DMS153 treated with DMSO at 0.1 percent for 48 hours (cell line): ENCODE measurements at regions not wholly inside any gene's neighbourhood (a gene's known extent, or its start where the extent isn't known, plus 50 kb on each side); places are given as distances from the start of the nearest gene placed in this dataset.
"Not testable (repeated sequence)": the region's sequence is repeated elsewhere in the genome, so short reads cannot be mapped to it uniquely, and the experiment has no call there.

ENCODE experiments used
- DNase-seq: peaks from one replicate; lab custom pipeline; 2025; ENCODE audit not compliant: unreplicated experiment; lab: John Stamatoyannopoulos, UW

DNA sequence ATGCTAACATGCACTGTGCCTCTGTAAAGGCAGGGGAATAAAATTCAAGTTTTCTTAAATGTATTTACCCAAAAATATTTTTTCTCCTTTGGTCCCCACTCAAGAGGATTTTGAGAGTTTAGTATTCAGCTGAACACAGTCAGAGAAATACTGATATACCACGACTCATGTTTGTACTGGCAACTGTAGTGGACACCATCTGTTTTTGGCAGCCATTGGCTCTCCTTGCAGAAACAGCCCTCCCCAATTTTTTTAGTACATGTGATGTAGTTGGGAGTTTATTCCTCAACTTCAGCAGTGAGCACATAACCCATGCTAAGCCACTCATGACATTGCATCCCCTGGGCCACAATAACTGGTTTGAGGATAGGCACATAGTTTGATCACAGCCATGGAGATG, 154.8 kb upstream of the POU3F1 start:
- no peak for DNase-seq

DNA sequence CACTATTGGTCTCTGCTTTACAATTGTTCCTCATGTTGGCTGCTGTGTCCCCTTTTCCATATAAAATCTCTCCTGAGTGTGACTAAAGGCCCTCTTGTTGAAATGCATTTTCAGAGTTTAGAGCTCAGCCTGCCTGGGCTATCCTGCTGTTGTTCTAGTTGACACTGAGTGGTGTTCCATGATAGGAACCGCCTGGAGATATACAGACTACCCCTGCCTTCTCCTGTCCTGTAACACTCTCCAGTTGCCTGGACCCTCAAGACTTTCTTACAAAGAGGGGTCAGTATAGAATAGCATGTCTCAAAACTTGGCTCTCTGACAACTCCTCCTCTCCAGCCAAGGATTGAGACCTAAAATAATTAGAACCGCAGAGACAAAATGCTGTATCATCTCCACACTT, 152.0 kb upstream of the POU3F1 start:
- DNase-seq: no peak

GRCh38 chr1:38198099-38198498, 151.5 kb upstream of the POU3F1 start:
- no peak for DNase-seq

DNA sequence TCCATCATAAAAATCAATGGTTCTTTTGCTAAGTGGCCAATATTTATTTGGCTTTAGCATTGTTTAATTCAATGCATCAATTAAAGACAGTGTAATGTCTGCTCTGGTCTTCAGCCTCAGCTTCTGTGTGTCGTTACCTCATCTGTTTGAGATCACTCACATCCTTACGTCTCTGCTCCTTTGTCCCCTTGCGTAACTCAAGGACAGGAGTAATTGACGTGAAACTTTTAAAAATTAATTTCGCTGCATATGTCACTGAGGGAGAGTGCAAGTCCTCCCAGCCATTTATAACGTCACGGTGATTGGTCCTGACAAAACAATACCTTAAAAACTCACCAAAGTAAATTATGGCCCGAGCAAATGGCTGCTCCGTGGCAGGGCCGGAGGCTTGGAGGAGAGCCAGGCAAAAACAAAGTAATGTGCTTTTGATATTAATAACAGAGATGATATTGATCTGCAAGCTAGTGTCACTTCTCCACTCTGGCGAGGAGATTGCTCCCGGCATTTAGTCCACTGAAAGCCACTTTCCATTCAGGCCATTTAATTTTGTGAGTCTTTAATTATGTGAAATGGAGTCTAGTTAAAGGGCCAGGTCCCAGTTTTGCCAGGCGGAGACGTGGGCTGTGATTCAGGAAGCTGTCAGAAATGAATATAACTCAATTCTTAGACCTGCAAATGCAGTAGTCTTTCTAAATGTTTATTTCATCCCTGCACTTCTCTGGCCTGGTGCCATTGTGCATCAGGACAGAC, 150.9 kb upstream of the POU3F1 start:
- DNase-seq: no peak

DNA sequence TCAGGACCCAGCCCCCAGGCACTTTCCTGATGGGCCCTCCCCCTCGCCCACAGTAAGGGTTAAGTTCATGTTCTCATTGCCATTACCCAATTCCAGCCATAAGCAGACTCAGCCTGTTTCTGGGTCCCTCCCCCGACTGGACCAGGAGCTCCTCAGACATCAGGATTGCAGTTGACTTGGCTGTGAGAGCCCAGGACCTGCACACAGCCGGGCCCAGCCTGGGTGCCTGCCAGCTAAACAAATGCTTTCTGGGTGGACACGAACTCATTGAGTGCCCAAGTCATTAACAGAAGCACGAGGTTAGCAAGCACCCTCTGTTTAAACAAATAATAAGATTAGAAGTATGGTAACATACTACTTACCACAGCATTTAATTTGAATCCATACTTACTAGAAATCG, 147.9 kb upstream of the POU3F1 start:
- DNase-seq: no peak

- no peak for DNase-seq
Measured at GRCh38 chr1:38193040-38193439, 146.4 kb upstream of the POU3F1 start.

DNA sequence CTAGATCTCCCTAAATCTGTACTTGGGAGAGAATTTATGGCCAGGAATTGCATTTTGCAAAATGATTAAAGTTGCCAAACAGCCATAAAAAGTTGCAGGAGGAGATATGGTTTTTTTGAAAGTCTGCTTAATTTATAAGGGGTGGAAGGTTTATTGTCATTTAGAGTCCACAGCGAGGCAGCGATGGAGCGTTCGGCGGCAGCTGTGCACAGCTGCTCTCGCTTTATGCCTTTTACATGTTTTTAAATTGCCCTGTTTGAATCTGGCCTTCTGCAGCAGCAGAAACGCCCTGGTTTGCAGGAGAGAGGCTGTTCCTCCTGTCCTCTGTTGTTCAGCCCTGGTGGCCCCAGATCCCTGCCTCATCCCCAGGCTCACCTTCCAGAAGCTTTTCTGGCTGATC, 144.9 kb upstream of the POU3F1 start:
- DNase-seq: no peak

DNA sequence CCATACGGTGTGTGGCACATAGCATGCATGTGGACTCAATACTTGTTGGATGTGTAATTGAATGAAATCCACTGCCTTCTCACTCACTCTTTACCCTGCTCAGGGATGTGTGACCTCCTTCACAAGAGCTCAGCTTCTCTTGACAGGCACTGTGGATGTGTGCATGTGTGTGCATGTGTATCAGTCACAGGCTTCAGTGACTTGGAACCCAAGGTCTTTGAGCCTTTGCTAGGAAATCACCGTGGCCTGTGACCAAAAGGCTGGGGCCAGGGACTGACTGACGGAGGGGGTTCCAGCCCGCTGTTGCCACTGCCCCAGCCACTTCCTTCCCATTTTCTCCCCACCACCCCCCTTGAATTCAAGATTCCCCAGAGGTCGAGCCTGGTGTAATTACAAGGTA, 144.4 kb upstream of the POU3F1 start:
- no peak for DNase-seq

GRCh38 chr1:38187552-38187951, 141.0 kb upstream of the POU3F1 start:
- no peak for DNase-seq

- no peak for DNase-seq
Measured at GRCh38 chr1:38186566-38186965, 140.0 kb upstream of the POU3F1 start.

GRCh38 chr1:38185913-38186312, 139.3 kb upstream of the POU3F1 start:
- DNase-seq: no peak

GRCh38 chr1:38183747-38184146, 137.2 kb upstream of the POU3F1 start:
- DNase-seq: no peak

DNA sequence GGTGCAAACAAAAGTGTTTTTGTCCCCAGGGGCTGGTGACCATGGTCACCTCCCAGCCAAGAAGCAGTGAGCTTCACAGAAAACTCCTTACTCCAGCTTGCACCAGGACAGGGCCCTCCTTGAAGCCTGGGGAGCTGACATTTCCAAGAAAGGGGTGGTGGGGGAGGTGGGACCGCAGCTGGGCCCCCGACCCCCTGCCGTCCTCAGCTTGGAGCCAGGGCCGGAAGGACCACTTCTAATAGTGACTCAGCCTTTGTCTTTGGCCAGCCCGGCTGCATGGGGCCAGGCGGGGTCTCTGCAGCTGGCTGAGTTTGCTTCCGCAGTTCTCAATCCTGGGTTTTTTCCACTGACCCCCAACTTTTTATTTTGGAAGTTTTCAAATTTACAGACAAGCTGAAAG, 136.5 kb upstream of the POU3F1 start:
- DNase-seq: no peak

GRCh38 chr1:38180388-38180787, 133.8 kb upstream of the POU3F1 start:
- DNase-seq: not testable (repeated sequence)

DNA sequence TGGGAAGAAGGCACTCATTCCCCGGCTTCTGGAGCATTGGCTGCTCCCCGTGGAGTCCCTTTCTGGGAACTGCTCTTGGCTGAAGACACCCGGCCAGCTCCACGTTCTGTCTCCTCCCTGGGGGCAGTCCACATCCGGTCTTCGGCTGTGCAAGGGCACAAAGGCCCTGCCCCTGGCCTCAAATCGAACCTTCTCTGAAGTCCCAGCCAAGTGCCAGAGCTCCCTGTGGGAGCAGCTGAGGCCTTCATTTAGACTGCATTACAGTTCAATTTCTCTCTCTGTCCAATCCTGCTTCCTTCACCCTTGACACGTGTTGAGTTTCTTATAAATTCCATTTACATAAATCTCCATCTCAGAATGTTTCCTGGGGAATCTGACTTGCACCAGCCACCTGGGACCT, 132.9 kb upstream of the POU3F1 start:
- DNase-seq: no peak

DNA sequence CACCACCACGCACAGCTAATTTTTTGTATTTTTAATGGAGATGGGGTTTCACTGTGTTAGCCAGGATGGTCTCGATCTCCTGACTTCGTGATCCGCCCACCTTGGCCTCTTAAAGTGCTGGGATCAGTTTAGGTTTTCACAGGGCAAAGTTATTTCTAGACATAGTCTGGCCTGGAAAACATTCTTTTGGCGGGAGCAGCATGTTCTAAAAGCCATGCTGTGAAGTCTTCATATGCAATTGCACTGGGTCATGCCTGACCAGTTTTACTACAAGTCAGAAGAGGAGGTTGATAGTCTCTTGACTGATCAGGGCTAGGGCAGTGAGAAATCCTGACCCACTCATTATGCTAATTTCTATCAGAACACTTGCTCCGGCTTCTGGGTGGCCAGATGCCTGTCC, 131.6 kb upstream of the POU3F1 start:
- DNase-seq: no peak

GRCh38 chr1:38175121-38175520, 128.5 kb upstream of the POU3F1 start:
- no peak for DNase-seq

DNA sequence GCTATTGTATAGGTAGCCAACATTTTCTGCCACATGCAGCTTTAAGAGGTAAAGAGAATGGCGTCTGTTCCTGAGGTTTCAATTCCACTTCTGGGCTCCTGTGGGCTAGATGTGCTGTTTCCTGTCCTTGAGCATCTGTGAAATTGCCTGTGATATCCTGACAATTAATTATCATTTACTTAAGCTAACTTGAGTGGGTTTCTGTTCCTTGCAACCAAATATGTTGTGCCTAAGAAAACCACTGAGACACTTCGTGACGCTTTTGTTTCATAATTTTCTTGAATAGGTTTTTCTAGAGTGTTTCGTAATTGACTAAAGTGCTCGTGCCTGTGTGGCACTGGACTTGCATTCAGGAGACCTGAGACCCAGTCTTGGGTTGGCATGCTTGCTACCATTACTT, 127.3 kb upstream of the POU3F1 start:
- DNase-seq: no peak

GRCh38 chr1:38173157-38173831, 126.7 kb upstream of the POU3F1 start:
- no peak for DNase-seq

DNA sequence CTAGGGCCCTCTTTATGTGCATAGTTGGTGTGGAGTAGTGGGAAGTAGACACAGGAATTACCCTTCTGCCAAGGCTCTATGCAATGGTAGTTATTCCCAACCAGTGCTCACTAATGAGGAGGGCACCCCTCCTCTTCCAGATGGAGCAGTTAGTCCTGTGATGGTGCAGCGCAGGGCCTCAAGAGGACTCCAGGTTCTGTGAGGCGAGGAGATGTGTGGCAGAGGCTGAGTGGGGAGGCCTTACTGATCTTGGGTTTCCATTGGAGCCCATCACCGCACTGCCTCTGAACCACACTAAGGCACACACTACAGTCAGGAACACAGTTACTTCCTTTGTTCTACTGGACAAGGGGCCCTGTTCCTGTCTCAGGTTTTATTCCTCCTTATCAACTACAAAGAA, 122.5 kb upstream of the POU3F1 start:
- DNase-seq: no peak

DNA sequence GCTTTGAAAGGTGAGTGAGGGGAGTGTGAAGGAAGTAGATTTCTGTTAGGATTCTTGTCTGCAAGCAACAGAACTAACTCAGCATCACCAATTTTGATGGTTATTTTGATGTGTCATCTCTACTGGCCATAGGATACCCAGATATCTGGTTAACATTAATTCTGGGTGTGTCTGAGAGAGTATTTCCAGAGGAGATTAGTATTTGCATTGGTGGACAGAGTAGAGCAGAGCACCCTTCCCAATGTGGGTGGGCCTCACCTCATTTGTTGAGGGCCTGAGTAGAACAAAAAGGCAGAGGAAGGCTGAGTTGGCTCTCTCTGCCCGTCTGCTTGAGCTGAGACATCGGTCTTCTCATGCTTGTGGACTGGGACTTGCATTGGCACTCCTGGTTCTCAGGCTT, 121.8 kb upstream of the POU3F1 start:
- DNase-seq: no peak

DNA sequence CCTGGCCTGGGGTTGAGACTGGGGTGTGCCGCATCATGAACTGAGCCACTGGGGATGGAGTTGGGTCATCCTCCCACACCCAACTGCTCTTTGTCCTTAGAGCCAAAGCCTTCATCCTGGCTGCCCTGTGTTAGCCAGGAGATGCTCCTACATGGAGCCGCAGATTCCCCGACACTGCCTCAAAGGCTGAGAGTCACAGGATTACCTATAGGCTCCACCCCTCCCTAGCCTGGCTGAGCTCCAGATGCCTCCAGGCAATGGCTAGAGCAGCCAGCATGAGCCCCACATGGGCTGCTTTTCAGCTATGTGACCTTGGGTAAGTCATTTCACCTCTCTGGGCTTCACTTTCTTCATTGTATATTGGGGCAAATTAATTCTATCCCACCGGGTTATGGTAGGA, 119.9 kb upstream of the POU3F1 start:
- no peak for DNase-seq
